Brain microvascular endothelial cell (primary cell): ENCODE measurements at regions not wholly inside any gene's neighbourhood (a gene's known extent, or its start where the extent isn't known, plus 50 kb on each side); places are given as distances from the start of the nearest gene placed in this dataset.

Experiments
- DNase-seq: peaks from one replicate; pipeline ENCODE4 v3.0.0-alpha.2; 2020
- H3K27ac ChIP-seq: fragments of 250-450 bp; sonication (Bioruptor Pico); 2 replicates; pipeline ENCODE4 v1.5.1; 2020; ENCODE audit warnings: mild to moderate bottlenecking, moderate library complexity
- H3K27me3 ChIP-seq: fragments of 250-450 bp; sonication (Bioruptor Pico); replicated peaks from 2 replicates; pipeline ENCODE4 v1.5.1; 2020; ENCODE audit warnings: mild to moderate bottlenecking
- H3K36me3 ChIP-seq: fragments of 250-450 bp; sonication (Bioruptor Pico); replicated peaks from 2 replicates; pipeline ENCODE4 v1.5.1; 2020; ENCODE audit warnings: mild to moderate bottlenecking
- H3K4me3 ChIP-seq: 2 replicates; pipeline ENCODE4 v1.5.1; 2011; ENCODE audit warnings: low read depth, mild to moderate bottlenecking, control low read depth, low read length, moderate library complexity
- CTCF ChIP-seq: IDR thresholded peaks from 2 replicates; pipeline ENCODE4 v1.5.1; 2011; ENCODE audit warnings: low read depth, mild to moderate bottlenecking, moderate library complexity, low read length, control low read depth, inconsistent platforms; ENCODE audit errors: missing control alignments
- in situ Hi-C: cut with HindIII; loops from 2 replicates; pipeline ENCODE4 v1.10.0; 2017; ENCODE audit warnings: low sequenced_read_pairs, low pct_ligation_motif_present

- TF ChIP-seq CTCF = no peak
- DNase-seq = no peak
- no peaks in the 10 kb centered on the region for H3K36me3 ChIP-seq
- no peaks in the 10 kb centered on the region for H3K27me3 ChIP-seq
- no peak overlapping the region for H3K4me3 ChIP-seq
- in situ Hi-C loops = no loop called here
- H3K27ac ChIP-seq = no peak overlapping the region
Measured at GRCh38 chr2:240344904-240345303, 90.6 kb upstream of the GPC1 start.

- Histone ChIP-seq H3K4me3 (no peak overlapping the region), H3K27me3 (no peaks in the 10 kb centered on the region), H3K27ac (no peak overlapping the region), H3K36me3 (no peaks in the 10 kb centered on the region)
- TF ChIP-seq CTCF = no peak
- in situ Hi-C loops = no loop called here
- no peak for DNase-seq
Measured at GRCh38 chr2:240346015-240346752, 89.3 kb upstream of the GPC1 start.

GRCh38 chr2:240346753-240347372, 88.6 kb upstream of the GPC1 start:
- DNase-seq = no peak
- Histone ChIP-seq H3K27ac (no peak overlapping the region), H3K4me3 (no peak overlapping the region), H3K36me3 (no peaks in the 10 kb centered on the region), H3K27me3 (no peaks in the 10 kb centered on the region)
- no peak for TF ChIP-seq CTCF
- in situ Hi-C loops = no loop called here

GRCh38 chr2:240347373-240347940, 88.0 kb upstream of the GPC1 start:
- Histone ChIP-seq H3K27me3 (no peaks in the 10 kb centered on the region), H3K36me3 (no peaks in the 10 kb centered on the region), H3K4me3 (no peak overlapping the region), H3K27ac (no peak overlapping the region)
- no peak for TF ChIP-seq CTCF
- no peak for DNase-seq
- in situ Hi-C loops = no loop called here

GRCh38 chr2:240347949-240348500, 87.4 kb upstream of the GPC1 start:
- DNase-seq = no peak
- H3K36me3 ChIP-seq = no peaks in the 10 kb centered on the region
- H3K27me3 ChIP-seq = no peaks in the 10 kb centered on the region
- in situ Hi-C loops = no loop called here
- H3K4me3 ChIP-seq = no peak overlapping the region
- H3K27ac ChIP-seq = no peak overlapping the region
- no peak for TF ChIP-seq CTCF
